Body of pancreas (tissue), 4 donors: ENCODE measurements at regions not wholly inside any gene's neighbourhood (a gene's known extent, or its start where the extent isn't known, plus 50 kb on each side); places are given as distances from the start of the nearest gene placed in this dataset.

Experiments used
- ATAC-seq: fragments of 150-250 bp; one replicate; pipeline ENCODE4 v1.9.1; 2016
- DNase-seq, 4 donors: peaks; one replicate each; pipeline ENCODE4 v3.0.0-alpha.2; 2019
- H3K27ac ChIP-seq, 4 donors: fragments of 200-600 bp; sonication (generic); 1 replicate in 3 of 4; 2 replicates in 1 of 4; pipeline versions ENCODE4 v1.5.1 to v1.6.1; 2016 to 2019; ENCODE audit warnings: mild to moderate bottlenecking in 1 of 4, mixed read lengths in 1 of 4, moderate library complexity in 1 of 4
- H3K27me3 ChIP-seq, 2 donors: fragments of 200-600 bp; sonication (generic); one replicate each; pipeline ENCODE4 v1.6.0; 2016; ENCODE audit warnings: mild to moderate bottlenecking in 1 of 2
- H3K36me3 ChIP-seq, 2 donors: fragments of 200-600 bp; sonication (generic); replicated peaks in 1 of 2; 2 replicates each; pipeline ENCODE4 v1.5.1; 2016; ENCODE audit warnings: low read depth in 2 of 2; ENCODE audit not compliant: insufficient read depth in 1 of 2
- H3K4me1 ChIP-seq: fragments of 200-600 bp; sonication (generic); one replicate; pipeline ENCODE4 v1.6.0; 2016
- H3K4me3 ChIP-seq, 2 donors: fragments of 200-600 bp; sonication (generic); 1 replicate in 1 of 2; 2 replicates in 1 of 2; pipeline ENCODE4 v1.5.1; 2016 to 2019
- H3K9me3 ChIP-seq, 3 donors: fragments of 200-600 bp; sonication (generic); 1 replicate in 2 of 3; 2 replicates in 1 of 3; pipeline ENCODE4 v1.5.1; 2016
- CTCF ChIP-seq, 7 experiments: fragments of 450-650 bp in 4 of 7; fragments of 200-600 bp in 3 of 7; sonication (generic) in 3 of 7; IDR thresholded peaks; one replicate each; pipeline ENCODE4 v1.5.1; 2016 to 2019; ENCODE audit warnings: antibody characterized with exemption in 7 of 7
- POLR2A ChIP-seq, 3 donors: fragments of 450-650 bp; IDR thresholded peaks; one replicate each; pipeline ENCODE4 v1.6.1; 2016; ENCODE audit warnings: antibody characterized with exemption in 3 of 3, mild to moderate bottlenecking in 2 of 3
- WGBS, 2 donors: methylation state at CpG; one replicate each; pipeline ENCODE4 v1.1.5; 2017; 5-methylcytosine and 5-hydroxymethylcytosine counted together
- intact Hi-C: fragments of 100-400 bp; cut with DNase I; formaldehyde crosslinking; loops from one replicate; pipeline ENCODE4 v1.15.1; 2023

GRCh38 chr17:17398188-17398942, 78.4 kb upstream of the MED9 start:
- DNase-seq (peak in 2 of 4 donors; percentile 26 to 27), ATAC-seq (peak; percentile 39)
- 50 to 57% methylated on average over 8 of the region's 8 CpGs for WGBS, 2 donors
- Histone ChIP-seq H3K27ac (no peak overlapping the region), H3K4me3 (no peak overlapping the region), H3K9me3 (no peaks in the 10 kb centered on the region), H3K36me3 (no peaks in the 10 kb centered on the region), H3K4me1 (no peaks in the 10 kb centered on the region), H3K27me3 (no peaks in the 10 kb centered on the region)
- TF ChIP-seq POLR2A (IDR thresholded peaks at IDR 0.05) (no peak), CTCF (IDR thresholded peaks at IDR 0.05) (no peak)
- intact Hi-C loops, result no loop called here

- Histone ChIP-seq H3K36me3 (no peaks in the 10 kb centered on the region), H3K4me3 (no peak overlapping the region), H3K9me3 (no peaks in the 10 kb centered on the region), H3K27ac (no peak overlapping the region), H3K27me3 (no peaks in the 10 kb centered on the region), H3K4me1 (no peaks in the 10 kb centered on the region)
- no peak for TF ChIP-seq CTCF (IDR thresholded peaks at IDR 0.05)
- no peak for TF ChIP-seq POLR2A (IDR thresholded peaks at IDR 0.05)
- DNase-seq, result no peak
- intact Hi-C loops, result no loop called here
- no peak for ATAC-seq
- 80 to 84% methylated on average over 13 to 15 of the region's 15 CpGs for WGBS, 2 donors
Observed at GRCh38 chr17:17398943-17399926, 77.6 kb upstream of the MED9 start.

- WGBS, 2 donors, result 77 to 80% methylated on average over 12 of the region's 12 CpGs
- ATAC-seq, result no peak
Observed at GRCh38 chr17:17400070-17400469, 76.7 kb upstream of the MED9 start.

GRCh38 chr17:17400566-17401184, 76.1 kb upstream of the MED9 start:
- no peaks in the 10 kb centered on the region for H3K36me3 ChIP-seq
- no peak for DNase-seq
- ATAC-seq, result no peak
- H3K4me1 ChIP-seq, result no peaks in the 10 kb centered on the region
- no peak overlapping the region for H3K27ac ChIP-seq
- intact Hi-C loops, result no loop called here
- 60 to 74% methylated on average over 11 to 14 of the region's 14 CpGs for WGBS, 2 donors
- H3K27me3 ChIP-seq, result no peaks in the 10 kb centered on the region
- TF ChIP-seq POLR2A (IDR thresholded peaks at IDR 0.05) (no peak), CTCF (IDR thresholded peaks at IDR 0.05) (no peak)
- H3K4me3 ChIP-seq, result no peak overlapping the region
- H3K9me3 ChIP-seq, result no peaks in the 10 kb centered on the region

More at GRCh38 chr17:17400070-17400469, 76.7 kb upstream of the MED9 start:
- intact Hi-C loops, result no loop called here
- Histone ChIP-seq H3K4me3 (no peak overlapping the region), H3K27ac (no peak overlapping the region), H3K36me3 (no peaks in the 10 kb centered on the region), H3K4me1 (no peaks in the 10 kb centered on the region), H3K9me3 (no peaks in the 10 kb centered on the region), H3K27me3 (no peaks in the 10 kb centered on the region)
- no peak for TF ChIP-seq POLR2A (IDR thresholded peaks at IDR 0.05)
- no peak for TF ChIP-seq CTCF (IDR thresholded peaks at IDR 0.05)
- no peak for DNase-seq
